ENCODE measurements at regions not wholly inside any gene's neighbourhood (a gene's known extent, or its start where the extent isn't known, plus 50 kb on each side); places are given as distances from the start of the nearest gene placed in this dataset.
"Not testable (repeated sequence)": the region's sequence is repeated elsewhere in the genome, so short reads cannot be mapped to it uniquely, and the experiment has no call there.

DNA sequence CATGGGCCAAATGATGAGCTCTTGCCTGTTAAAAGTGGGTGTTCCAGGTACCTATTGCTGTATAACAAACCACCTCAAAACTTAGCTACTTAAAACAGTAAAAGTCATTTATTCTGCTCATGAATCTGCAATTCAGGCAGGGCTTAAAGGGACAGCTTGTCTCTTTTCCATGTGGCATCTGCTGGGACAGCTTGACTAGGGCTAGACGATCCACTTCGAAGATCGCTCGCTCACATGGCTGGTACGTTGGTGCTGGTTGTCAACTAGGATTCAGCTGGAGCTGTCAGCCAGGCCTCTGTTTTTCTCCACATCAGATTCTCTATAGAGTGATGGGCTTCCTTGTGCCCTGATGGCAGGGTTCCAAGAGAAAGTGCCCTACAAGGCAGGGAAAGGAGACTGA, 581.3 kb downstream of the NTRK3 start:
- DNase-seq (ENCODE audit: low read depth in 3 of 3) = no peak

DNA sequence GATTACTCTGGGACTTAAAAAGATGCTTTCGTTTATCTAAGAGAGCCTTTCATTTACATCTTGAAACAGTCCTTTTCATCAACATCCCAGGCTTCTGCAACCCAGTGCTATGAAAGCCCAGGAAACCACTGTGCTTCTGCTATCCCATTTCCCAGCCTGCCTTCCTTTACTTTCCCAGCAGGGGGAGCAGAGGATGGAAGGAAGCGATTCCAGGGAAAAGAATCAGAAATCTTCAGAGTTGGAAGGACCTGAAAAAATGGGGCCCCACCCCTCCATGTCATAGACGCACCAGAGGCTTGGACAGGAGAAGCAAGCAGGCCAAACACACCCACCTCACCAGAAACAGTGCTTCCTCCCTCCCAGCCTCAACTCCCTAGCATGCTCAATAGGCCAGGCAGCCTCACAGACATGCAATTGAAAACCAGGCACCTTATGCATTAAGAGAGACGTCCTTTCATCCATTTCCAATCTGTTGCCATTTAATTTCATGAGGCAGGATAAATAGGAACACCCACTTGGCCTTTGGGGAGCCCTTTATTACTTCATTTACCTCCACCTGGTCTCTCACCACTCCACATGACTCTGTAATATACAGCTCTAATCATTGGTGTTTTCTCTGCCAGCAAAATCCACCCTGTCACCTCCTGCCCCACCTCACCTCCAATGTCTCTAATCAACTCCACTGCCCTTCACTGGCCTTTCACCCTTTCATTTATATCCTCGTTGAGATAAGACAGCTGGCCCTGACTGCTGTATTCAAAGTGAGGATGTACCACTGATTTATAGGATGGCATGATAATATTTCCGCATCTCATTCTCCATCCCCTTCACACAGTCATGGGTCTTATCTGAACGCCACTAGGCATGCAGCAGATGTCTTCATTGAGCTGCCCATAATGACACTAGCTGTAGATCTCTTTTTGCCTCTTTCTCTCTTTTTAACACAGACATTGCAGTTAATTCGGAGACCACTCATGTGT, 583.9 kb downstream of the NTRK3 start:
- DNase-seq (ENCODE audit: low read depth in 3 of 3) = no peak

DNA sequence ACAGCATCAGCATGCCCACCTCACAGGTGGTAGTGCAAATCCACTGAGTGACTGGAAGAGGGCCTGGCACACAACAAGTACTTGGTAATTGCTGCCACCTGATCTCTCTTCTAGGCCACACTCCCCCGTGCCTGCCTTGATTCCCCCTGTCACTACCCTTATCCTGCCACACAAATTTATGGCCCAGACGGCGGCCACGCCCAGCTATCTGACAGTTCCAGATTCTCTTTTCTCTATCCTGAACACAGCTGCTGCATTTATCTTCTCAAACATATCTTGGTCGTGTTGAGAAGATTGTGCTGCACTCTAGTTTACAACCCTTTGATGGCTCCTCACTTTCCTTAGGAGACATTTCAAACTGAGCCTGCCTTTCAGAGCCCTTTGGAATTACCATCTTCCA, 585.2 kb downstream of the NTRK3 start:
- DNase-seq (ENCODE audit: low read depth in 3 of 3) = no peak

DNA sequence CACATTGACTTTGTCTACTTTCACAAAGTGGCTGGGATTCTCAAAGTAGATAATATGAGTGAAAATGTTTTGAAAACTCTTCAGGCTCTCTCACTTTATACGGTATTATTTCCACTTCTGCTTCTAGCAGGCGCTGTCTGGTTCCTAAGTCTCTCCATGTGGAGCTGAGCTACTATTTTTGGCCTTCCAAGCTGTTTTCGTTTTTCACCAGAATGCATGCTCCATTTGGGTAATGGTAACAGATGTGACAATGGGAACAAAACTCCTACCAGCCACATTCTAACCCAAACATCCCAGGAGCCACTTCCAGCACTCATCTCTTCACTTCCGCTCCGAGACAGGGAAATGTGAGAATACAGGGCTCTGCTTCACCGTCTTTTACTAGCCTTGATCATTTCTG, 586.7 kb downstream of the NTRK3 start:
- no peak for DNase-seq (ENCODE audit: low read depth in 3 of 3)

DNA sequence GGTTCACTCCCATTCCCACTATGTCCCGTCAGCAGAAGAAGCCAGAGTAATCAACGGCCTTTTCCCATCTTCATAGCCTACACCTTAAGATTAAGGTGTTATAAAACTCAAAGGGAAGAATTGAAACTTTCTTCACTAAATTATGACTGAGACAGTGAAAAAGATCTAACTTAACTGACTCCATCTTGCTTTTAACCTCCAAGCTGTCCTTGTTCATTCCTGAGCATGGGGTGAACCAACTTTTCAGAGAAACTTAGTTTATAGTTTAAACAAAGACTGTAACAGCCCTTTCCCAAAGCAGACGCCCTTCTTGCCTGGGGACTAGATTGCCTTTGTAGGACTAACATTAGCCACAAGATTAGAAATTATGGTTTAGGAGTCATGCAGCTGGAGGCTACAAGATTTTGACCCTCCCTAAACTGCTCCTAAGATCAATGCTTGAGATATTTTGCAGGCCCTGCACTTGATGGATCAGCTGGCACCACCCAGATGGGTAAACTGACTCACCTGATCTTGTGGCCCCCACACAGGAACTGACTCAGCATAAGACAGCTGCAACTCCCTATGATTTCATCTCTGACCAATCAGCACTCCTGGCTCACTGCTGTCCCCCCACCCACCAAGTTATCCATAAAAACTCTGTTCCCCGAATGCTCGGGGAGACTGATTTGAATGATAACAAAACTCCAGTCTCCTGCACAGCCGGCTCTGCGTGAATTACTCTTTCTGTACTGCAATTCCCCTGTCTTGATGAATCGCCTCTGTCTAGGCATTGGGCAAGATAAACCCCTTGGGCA, 587.6 kb downstream of the NTRK3 start:
- not testable (repeated sequence) for DNase-seq (ENCODE audit: low read depth in 3 of 3)

- no peak for DNase-seq (ENCODE audit: low read depth in 3 of 3)
These were observed 588.9 kb downstream of the NTRK3 start for GRCh38 chr15:87667643-87668042.

DNA sequence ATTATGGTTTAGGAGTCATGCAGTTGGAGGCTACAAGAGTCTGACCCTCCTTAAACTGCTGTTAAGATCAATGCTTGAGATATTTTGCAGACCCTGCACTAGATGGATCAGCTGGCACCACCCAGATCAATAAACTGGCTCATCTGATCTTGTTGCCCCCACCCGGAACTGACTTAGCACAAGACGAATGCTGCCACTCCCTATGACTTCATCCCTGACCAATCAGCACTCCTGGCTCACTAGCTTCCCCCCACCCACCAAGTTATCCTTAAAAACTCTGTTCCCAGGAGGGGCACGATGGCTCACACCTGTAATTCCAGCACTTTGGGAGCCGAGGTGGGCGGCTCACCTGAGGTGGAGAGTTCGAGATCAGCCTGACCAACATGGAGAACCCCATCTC, 594.0 kb downstream of the NTRK3 start:
- DNase-seq (ENCODE audit: low read depth in 3 of 3) = no peak

DNA sequence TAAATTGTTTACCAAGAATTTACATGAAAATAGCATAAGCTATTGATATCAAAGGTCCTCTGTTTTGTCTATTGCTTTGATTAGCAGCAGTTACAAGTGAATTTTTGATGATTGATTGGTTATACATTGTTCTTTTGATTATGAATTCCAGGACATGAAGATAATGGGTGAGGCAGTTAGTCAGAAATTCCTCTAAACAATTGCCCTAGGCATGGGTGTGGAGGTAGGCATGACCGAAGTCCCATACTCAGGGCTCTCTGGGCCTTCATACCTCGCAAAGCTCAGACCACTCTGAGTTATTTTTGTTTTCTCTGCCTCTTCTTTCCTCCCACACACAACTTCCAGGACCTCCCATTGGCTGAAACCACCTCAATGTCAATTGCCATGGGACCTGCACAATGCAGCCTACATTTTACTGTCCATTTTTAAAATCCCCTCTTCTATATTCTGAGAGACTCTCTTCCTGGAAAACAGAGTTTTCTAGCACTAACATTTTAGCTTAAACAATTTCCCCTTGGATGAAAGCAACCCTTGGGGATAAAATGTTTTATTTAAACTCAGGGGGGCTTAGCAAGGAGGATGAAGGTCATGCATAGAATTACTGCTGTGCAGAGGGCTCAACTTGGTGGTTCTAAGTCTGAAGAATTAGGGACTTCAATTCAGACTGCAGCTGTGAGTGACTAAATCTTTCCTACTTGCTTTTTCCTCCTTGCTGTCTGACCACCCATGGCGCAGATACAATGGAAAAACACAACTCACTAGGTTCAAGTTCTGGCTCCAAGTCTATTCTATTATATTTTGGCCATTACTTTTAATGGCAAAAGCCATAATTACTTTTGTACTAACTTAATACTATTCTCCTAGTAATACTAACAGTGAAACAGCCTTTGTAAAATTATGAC, 594.8 kb downstream of the NTRK3 start:
- no peak for DNase-seq (ENCODE audit: low read depth in 3 of 3)

GRCh38 chr15:87660251-87661129, 596.0 kb downstream of the NTRK3 start:
- no peak for DNase-seq (ENCODE audit: low read depth in 3 of 3)

GRCh38 chr15:87656372-87656771, 600.2 kb downstream of the NTRK3 start:
- no peak for DNase-seq (ENCODE audit: low read depth in 3 of 3)

DNA sequence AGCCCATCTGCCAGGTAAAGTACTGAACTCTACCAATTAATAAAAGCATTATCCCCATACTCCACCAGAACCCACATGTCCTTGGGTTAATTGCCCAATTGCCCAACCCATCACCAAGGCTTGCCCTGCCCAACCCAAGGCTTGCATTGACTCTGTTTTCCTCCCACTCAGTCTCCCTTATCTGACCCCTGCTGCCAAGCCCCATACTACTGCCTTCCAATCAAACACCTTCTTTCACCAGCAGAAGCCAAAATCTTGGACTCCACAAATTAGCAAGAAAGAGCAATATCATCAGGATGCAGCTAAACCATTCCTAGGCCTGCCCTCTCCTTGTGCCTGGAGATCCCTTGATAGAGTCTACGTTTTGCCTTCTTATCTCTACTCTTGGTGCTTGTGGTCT, 602.9 kb downstream of the NTRK3 start:
- DNase-seq (ENCODE audit: low read depth in 3 of 3) = no peak

GRCh38 chr15:87649175-87649574, 607.4 kb downstream of the NTRK3 start:
- DNase-seq (ENCODE audit: low read depth in 3 of 3) = no peak

DNA sequence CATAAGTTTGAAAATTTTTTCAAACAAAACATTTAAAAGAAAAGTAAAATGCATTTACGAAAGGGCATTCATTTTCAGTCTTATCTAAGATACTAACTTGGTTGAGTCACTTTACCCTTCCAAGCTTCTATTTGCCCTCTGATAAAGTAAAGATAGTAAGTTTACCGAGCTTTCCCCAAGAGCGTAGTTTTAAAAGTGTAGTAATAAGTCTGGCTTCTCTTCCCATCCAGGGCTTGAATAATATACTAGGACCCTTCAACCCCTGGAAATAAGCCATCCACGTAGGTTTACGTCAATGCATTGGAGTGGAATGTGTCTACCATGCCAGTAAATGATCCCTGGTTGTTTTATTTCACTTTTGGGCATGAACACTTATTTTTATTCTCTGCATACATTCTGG, 608.3 kb downstream of the NTRK3 start:
- no peak for DNase-seq (ENCODE audit: low read depth in 3 of 3)

GRCh38 chr15:87645723-87646122, 610.8 kb downstream of the NTRK3 start:
- no peak for DNase-seq (ENCODE audit: low read depth in 3 of 3)

DNA sequence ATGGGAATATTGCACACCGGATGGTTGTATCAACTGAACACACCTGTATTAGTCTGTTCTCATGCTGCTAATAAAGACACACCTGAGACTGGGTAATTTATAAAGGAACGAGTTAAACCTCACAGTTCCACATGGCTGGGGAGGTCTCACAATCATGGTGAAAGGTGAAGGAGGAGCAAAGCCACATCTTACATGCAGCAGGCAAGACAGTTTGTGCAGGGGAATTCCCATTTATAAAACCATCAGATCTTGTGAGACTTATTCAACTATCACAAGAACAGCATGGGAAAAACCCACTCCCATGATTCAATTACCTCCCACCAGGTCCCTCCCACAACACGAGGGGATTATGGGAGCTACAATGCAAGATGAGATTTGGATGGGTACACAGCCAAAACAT, 613.5 kb downstream of the NTRK3 start:
- peak in 1 of 3 experiments; percentile 17 for DNase-seq (ENCODE audit: low read depth in 3 of 3)

GRCh38 chr15:87639305-87640011, 617.1 kb downstream of the NTRK3 start:
- DNase-seq (ENCODE audit: low read depth in 3 of 3) = no peak

DNA sequence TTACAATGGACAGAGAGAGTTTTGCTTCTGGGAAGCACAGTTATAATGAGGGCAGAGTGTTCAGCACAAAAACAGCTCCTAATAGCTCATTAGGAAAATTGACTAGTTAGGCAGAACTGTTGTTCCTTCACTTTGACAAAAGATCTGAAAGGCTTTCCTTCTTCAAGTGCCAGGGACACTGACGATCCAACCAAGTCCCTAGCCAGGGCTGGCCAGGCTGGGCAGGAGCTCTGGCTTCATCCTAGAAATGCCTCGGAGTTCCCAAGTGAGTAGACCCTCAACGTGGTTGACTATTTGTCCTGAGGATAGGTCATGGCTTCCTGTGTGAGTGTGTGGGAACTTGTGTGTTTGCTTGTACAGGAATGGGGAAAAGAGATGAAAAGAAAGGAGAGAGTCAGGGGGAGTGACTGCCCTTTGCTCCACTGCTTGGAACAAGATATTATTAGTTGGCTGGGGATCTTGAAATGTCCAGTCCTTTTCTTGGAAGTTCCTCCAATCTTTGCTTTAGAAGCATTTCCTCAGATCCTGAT, 617.9 kb downstream of the NTRK3 start:
- DNase-seq (ENCODE audit: low read depth in 3 of 3) = no peak

DNA sequence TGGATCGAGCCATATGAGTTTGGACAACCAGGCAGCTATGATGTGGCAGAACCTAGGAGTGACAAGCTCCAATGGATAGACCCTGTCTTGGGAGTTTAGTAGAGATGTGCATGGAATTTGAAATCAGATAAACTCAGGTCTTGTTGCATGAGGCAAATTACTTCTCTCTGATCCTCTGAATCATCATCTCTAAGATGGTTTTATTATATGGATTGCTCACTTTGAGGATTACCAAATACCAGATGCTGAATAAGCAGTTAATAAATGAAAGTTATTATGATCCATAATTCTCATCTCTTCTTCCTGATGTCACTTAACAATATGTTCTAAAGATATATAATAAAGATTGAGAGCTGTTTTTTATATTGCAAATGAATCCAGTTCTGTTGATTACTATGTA, 622.2 kb downstream of the NTRK3 start:
- DNase-seq (ENCODE audit: low read depth in 3 of 3) = no peak

DNA sequence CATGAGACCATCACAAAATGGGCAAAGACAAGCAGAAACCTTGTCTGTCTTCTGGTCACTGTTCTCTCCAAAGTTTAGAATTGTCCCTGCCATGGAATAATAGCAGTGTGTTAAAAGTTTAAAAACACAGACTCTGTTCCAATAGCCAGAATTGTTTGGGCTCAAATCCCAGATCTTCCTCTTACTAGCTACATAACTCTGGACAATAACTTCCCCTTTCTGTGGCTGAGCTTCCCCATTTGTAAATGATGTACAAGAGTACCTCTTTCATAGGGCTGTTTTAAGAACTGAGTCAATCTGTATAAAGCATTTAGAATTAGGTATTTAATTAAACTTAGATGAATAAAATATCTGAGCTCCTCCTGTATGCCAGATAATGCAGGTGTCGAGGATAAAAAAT, 623.0 kb downstream of the NTRK3 start:
- no peak for DNase-seq (ENCODE audit: low read depth in 3 of 3)

DNA sequence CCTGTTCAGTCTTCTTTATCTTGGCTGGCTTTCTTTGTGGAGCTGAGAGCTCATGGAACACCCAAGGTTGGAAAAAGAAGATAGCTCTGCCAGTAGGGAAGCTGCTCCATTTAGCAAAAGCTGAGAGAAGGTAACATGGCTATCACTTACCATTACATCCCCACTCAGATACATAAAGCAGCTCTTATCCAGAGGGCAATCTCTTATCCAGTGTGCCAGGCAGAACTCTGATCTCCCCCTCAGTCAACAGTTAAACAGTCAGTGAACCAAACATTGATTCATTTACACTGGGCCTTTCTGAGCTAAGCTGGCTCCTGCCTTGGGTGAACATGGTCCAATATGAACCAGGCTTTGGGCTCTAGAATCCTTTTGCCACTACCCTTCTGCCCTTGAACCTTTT, 624.2 kb downstream of the NTRK3 start:
- no peak for DNase-seq (ENCODE audit: low read depth in 3 of 3)

All from stimulated activated CD4-positive, alpha-beta T cell treated with anti-CD3 and anti-CD28 coated beads, TNF-alpha, amount 100 ng/mL, for 24 hours (primary cell).